Activated naive CD4-positive, alpha-beta T cell treated with anti-CD3 and anti-CD28 coated beads, Interleukin-2, amount 50 U/mL, for 72 hours (primary cell): ENCODE measurements at regions not wholly inside any gene's neighbourhood (a gene's known extent, or its start where the extent isn't known, plus 50 kb on each side); places are given as distances from the start of the nearest gene placed in this dataset.
A peak's percentile ranks its signal among the peaks of the same experiment; 100 is the strongest.
"Not testable (repeated sequence)": the region's sequence is repeated elsewhere in the genome, so short reads cannot be mapped to it uniquely, and the experiment has no call there.

ENCODE experiments used
- ATAC-seq, 2 donors: fragments of 150-1000 bp; cut with Tn5 transposase; 2 replicates each; pipeline ENCODE4 v1.10.0; 2021; ENCODE audit warnings: mild to moderate bottlenecking in 2 of 2, moderate library complexity in 2 of 2
- DNase-seq, 2 donors: peaks; one replicate each; pipeline ENCODE4 v3.0.0; 2021 to 2022; ENCODE audit warnings: low spot score in 2 of 2
- H3K27ac Mint-ChIP-seq, 2 donors: one replicate each; pipeline ENCODE4 v1.8.0; 2022; ENCODE audit warnings: mild to moderate bottlenecking in 2 of 2, mixed read lengths in 2 of 2
- H3K36me3 Mint-ChIP-seq, 2 donors: one replicate each; pipeline ENCODE4 v1.8.0; 2022; ENCODE audit warnings: mixed read lengths in 2 of 2
- H3K9me3 Mint-ChIP-seq, 2 donors: one replicate each; pipeline ENCODE4 v1.8.0; 2022; ENCODE audit warnings: mixed read lengths in 2 of 2

DNA sequence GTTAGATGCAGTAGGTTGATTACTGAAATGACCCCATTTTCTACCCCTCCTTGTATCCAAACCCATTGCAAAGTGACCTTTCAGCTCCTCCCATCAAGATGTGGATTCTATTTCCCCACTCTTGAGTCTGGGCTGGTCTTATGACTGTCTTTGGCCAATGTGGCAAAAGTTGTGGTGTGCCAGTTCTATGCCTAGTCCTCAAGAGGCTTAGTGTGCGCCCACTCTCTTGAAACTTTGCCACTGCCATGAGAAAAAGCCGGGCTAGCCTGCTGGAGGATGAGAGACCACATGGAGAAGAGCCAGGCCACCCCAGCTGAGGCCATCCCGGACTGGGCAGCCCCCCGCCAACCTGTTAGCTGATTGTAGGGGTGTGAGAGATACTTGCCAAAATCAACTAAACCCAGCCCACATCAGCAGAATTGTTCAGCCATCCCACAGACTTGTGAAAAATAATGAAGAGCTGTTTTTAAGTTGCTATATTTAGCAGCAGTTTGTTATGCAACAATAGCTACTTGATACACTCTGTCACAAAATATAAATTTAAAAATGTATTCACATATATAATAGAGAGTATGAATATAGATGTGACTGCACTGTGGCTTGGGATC, 131.0 kb upstream of the PALS2 start:
- DNase-seq: no peak
- ATAC-seq: no peak

DNA sequence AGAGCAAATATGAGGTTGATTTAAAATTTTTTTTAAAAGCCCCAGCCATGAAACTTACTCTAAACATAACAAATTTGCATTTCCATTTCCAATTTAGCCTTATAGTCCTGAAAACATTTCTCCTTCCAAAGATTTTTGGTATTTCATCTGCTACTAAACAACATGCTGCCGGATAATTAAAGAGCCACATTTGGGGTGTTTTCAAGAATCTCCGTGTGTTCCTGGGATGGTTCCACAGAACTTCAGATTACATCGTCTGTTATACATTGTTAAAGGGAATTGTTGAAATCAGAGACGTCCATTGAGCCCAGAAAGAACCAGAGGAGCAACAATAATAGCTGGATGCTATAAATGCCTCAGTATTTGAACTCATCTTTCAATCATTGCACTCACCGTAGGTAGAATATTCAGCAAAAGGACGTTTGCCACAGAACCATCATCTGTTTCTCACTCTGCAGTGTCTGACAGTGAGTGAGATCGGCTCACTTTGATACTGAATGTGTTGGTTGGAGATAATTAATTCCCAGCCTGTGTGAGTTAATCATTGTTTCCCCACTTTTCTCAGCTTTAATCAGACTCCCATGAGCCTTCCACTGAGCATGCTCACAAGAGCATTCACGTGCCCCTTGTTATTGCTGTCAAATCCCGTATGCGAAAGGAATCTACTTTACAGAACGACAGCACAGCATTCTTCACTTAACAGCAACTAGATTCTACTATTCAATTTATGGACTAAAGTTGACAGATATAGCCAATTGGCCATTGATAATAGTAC, 128.4 kb upstream of the PALS2 start:
- Mint-ChIP-seq H3K36me3 (peaks cover 0 to 5% of the 10 kb centered on the region in 2 donors), H3K9me3 (peaks cover 0 to 4% of the 10 kb centered on the region in 2 donors), H3K27ac (no peak overlapping the region)
- DNase-seq: no peak
- ATAC-seq: no peak

More for the DNA sequence above, 131.0 kb upstream of the PALS2 start:
- Mint-ChIP-seq H3K9me3 (peaks cover 0 to 8% of the 10 kb centered on the region in 2 donors), H3K36me3 (peaks cover 0 to 5% of the 10 kb centered on the region in 2 donors), H3K27ac (no peak overlapping the region)

DNA sequence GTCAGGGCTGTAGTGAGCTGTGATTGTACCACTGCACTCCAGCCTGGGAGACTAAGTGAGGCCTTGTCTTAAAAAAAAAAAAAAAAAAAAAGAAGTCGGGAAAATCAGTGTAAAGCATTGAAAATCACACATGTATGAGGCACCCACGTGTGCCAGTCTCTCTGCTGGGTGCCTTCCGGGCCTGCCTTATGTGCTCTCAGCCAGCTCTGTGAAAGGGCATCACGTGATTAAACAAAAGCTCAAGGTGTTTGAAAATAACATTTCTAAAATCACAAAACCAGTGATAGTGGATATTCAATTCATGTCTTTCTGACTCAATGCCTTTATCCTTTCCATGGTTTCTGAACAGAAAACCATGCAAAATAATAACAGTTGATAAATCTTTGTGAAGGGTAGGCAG, 125.2 kb upstream of the PALS2 start:
- Mint-ChIP-seq H3K9me3 (peaks cover 0 to 4% of the 10 kb centered on the region in 2 donors), H3K27ac (no peak overlapping the region), H3K36me3 (peaks cover 0 to 5% of the 10 kb centered on the region in 2 donors)
- DNase-seq (no peak), ATAC-seq (no peak)

DNA sequence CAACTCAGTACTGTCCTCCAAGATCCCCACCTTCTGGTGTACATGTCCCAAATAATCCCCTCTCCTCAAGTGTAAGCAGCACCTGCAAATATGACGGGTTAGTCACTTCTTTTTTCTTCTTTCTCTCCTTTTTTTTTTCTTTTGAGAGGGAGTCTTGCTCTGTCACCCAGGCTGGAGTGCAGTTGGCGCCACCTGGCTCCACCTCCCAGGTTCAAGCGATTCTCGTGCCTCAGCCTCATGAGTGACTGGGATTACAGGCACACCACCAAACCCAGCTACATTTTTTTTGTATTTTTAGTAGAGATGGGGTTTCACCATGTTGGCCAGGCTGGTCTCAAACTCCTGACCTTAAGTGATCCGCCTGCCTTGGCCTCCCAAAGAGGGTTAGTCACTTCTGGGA, 123.8 kb upstream of the PALS2 start:
- not testable (repeated sequence) for H3K27ac Mint-ChIP-seq, DNase-seq, H3K9me3 Mint-ChIP-seq, ATAC-seq, H3K36me3 Mint-ChIP-seq

DNA sequence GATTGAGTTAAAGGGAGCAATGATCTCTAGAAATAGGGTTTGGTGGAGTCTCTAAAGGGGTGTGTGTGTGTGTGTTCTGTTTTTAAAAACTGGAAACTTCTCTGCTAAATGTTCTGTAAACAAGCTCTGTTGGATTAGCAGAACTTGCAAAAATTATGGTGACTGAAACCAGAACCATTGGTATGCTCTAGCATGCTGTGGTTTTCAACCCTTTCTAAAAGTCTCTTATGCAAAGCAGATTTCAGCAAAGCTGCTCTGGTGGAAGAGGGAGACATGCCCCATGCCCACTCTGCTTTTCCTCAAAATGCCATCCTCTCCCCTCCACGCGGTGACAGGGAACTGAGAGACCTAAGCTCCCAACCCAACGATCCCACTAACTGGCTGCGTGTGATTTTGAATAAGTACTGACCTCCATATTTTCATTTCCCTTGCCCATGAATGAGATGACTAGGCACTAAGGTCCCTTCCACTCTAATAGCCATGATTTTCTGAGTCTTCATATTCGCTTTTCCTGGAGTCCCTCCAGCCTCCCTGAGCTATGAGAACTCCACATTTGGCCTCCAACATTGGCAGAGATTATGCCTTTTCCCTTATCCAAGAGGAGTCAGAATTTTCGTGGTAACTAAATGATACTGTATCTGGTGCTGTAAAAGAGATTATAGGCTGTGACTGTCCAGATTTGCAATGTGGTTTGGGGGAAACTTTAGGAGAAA, 117.3 kb upstream of the PALS2 start:
- Mint-ChIP-seq H3K36me3 (no peaks in the 10 kb centered on the region), H3K27ac (no peak overlapping the region), H3K9me3 (no peaks in the 10 kb centered on the region)
- DNase-seq (no peak), ATAC-seq (no peak)

DNA sequence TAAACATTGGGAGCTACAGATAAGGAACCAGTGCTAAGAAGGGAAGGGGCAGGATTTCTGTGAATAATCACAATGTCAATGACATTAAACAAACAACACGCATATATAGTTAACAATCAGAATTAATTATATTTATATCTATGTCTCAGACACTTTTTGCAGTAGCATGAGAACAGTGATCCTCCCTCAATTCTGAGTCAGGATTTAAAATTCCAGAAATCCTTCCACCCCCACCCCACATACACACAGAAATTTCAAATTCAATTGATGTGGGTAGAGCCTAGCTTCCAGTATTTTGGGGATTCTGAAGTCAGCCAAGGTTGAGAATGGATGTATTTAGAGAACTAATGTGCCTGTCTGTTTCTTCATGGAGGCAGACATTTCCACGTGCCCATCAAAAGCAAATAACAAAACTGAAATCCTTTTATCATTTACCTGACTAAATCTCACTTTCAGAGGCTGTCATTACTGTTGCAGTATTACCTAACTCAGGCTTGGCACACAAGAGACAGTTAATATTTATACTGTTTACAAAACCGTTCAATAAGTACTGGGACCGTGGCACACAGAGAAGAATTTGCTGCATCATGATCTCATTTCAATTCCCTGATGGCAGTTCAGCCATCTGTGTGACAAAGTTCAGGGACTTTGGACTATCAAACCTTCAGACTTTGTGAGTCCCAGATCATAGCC, 116.6 kb upstream of the PALS2 start:
- no peak for ATAC-seq
- Mint-ChIP-seq H3K36me3 (no peaks in the 10 kb centered on the region), H3K27ac (no peak overlapping the region), H3K9me3 (no peaks in the 10 kb centered on the region)
- no peak for DNase-seq

DNA sequence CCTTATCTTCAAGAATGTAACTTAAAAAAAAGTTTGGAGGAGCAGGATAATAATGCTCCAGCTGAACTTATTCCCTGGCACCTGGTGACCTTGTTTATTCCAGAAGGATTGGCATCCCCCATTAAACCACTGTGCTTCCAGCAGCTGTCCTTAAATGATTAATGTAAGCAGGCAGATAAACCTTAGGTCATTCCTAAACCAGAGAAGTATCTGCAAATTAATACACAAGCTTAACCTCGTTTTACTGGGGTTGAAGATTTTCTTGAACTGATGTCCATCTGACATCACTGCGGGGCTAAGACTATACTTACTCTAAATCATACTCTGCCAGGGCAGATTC, 116.1 kb upstream of the PALS2 start:
- ATAC-seq: no peak
- Mint-ChIP-seq H3K9me3 (no peaks in the 10 kb centered on the region), H3K36me3 (no peaks in the 10 kb centered on the region), H3K27ac (no peak overlapping the region)
- DNase-seq: no peak

DNA sequence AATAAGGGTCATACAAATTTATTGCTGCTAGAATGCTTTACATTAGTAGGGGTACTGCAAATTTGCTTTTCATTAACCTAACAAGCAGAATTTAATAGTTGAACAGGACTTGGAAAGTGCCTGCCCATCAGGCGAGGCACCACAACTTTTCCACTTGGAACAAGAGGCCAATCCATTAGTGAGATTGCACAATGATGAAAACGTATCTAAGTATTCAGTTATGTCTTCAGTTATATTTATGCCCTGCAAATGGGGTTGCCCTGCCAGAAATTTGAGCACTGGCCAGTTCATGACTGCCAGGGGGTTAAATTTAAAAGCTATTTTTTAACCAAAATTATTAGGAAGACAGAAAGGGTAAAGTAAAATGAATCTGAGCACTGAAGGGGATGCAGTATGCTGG, 111.1 kb upstream of the PALS2 start:
- Mint-ChIP-seq H3K9me3 (no peaks in the 10 kb centered on the region), H3K27ac (no peak overlapping the region), H3K36me3 (no peaks in the 10 kb centered on the region)
- ATAC-seq (no peak), DNase-seq (no peak)

DNA sequence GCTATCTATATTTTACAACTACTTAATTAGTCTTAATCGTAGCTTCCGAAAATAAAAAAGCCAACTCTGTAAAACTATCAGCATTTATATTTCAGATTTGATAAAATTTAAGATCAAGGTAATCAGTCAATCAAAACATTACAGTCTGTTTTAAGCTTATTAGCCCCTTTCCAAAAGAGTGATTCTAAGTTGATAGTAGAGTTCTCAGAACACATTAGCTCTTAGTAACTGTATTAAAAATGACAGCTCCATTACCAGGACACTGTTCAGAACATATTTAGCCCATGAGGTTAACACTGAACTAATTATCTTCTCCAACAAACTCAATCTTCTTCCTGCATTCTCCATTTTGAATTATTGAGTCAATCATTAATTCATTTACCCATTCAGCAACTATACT, 110.3 kb upstream of the PALS2 start:
- DNase-seq: no peak
- Mint-ChIP-seq H3K9me3 (no peaks in the 10 kb centered on the region), H3K36me3 (no peaks in the 10 kb centered on the region), H3K27ac (no peak overlapping the region)
- no peak for ATAC-seq

DNA sequence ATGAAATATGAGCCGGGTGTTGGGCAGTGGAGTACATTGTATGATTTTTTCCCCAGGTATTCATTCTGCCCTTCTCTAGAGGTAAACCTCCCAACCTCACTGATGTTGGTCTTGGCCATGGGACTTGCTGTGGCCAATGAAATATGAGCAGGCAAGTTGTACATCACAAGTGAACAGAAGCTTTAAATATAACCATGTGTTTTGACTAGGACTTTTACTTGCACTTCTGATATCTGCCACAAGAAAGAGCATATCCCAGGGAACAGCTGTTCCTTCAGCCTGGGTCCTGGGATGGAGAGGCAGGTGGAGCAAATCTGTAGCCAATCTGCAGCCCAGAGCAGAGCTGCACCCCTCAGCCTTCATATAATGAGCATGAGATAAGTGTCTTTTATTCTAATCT, 109.8 kb upstream of the PALS2 start:
- ATAC-seq: no peak
- no peaks in the 10 kb centered on the region for H3K36me3 Mint-ChIP-seq

DNA sequence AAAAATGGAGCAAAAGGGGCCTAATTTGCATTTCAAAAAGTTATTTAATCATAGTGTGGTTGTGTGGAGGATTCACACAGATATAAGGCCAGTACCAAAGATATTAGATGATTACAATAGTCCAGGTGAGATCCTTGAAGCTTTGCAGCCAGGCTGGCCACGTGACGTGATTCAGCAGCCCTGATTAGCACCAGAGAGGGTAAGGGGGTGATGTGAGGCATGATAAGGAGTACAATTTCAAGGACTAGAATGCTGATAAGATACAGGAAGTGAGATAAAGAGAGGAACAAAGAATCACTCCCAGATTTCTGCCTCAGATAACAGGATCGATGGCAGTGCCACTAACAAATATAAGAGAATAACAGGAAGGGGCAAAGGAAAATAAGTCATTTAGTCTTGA, 108.4 kb upstream of the PALS2 start:
- Mint-ChIP-seq H3K36me3 (no peaks in the 10 kb centered on the region), H3K9me3 (no peaks in the 10 kb centered on the region), H3K27ac (no peak overlapping the region)
- no peak for ATAC-seq
- no peak for DNase-seq

More for the DNA sequence above, 109.8 kb upstream of the PALS2 start:
- no peaks in the 10 kb centered on the region for H3K9me3 Mint-ChIP-seq
- H3K27ac Mint-ChIP-seq: no peak overlapping the region
- no peak for DNase-seq

DNA sequence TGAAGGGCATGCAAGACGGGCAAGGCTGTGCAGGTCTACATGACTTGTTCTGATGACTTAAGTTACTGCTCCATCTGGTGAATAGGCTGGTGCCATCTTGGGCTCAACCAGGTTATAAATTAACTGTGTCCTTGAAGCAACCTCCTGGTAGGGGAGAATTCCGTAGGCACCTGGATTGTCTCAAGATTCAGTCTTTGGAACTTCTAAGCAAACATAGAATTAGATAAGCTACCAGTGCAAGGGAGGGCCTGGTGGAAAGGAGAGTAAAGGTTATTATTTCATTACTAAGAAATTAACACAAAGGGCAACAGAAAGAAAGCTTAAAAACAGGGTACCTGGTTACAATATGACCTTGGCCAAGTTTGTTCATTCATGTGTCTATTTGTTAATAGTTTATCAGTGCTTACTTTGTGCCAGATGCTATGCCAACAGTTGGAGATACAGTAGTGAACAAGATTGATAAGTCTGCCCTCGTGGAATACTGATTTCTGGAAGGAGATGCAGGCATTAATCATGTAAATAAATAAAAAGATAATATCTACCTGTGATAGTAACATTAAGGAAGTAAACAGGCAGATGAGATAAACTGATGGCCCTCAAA, 107.0 kb upstream of the PALS2 start:
- Mint-ChIP-seq H3K9me3 (no peaks in the 10 kb centered on the region), H3K36me3 (no peaks in the 10 kb centered on the region), H3K27ac (no peak overlapping the region)
- ATAC-seq (no peak), DNase-seq (no peak)

DNA sequence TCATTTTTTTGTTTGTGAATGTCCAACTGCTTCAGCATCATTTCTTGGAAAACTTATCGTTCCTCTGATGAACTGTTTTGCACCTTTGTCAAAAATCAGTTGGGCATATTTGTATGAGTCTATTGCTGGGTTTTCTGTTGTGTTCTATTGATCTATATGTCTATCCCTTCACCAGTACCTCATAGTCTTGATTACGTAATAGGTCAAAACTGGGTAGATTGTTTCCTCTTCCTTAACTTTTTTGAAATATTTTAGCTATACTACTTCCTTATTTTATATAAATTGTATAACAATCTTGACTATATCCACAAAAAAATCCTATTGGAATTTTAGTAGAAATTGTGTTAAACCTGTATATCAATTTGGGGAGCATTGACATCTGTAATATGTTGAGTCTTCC, 104.1 kb upstream of the PALS2 start:
- H3K27ac Mint-ChIP-seq: no peak overlapping the region
- H3K36me3 Mint-ChIP-seq: no peaks in the 10 kb centered on the region
- DNase-seq (no peak), ATAC-seq (no peak)
- no peaks in the 10 kb centered on the region for H3K9me3 Mint-ChIP-seq

DNA sequence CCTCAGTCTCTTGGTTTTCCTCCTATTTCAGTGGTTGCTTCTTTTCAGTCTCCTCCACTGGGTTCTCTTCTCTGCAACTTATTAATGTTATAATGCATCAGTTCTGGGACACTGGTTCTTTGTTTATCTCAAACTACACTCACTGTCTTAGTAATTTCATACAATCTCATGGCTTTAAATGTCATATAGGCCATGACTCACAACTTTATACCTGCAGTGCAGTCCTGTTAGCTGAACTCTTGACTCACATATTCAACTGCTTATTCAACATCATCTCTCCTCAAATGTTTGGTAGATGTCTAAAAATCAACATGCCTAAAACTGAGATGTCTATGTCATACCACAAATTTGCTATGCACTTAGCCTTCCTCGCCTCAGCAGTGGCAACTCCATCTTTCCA, 101.2 kb upstream of the PALS2 start:
- peak; percentile 54 to 97 for ATAC-seq
- no peak overlapping the region for H3K27ac Mint-ChIP-seq
- no peaks in the 10 kb centered on the region for H3K36me3 Mint-ChIP-seq

DNA sequence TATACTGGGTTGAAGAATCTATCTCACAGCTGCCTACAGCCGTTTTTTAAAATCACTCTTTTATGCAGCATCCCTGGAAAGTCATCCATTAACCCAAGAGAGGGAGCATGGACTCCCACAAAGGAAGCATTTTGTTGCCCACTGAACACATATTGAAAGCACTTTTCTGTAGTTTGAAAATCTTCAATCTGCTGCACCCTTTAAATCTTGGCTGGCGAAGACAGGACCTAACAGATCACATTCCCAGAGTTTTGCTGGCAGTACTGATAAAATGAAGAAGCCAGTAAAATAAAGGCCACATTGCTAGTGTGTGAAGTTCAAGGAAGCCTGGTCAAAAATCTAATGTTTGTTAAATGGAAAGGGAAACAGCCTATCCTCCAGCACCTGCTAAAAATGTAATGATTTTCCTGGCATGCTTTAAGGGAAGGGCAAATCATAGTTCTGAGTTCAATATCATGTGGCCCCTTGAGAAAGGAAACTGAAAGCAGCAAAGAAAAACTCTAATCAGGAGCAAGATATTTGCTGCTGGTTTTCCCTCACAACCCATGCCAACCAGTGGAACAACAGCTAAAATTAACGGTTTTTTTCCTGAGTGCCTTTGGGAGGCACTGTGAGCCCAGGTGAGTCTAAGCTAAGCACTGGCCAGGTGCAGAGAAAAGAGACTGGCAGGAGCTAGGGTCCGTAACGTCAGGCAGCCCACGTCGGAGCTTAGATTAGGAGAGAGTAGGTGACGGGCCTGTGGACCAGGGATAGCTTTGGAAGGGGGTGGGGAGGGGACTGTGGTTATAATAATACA, 97.9 kb upstream of the PALS2 start:
- Mint-ChIP-seq H3K9me3 (no peaks in the 10 kb centered on the region), H3K27ac (no peak overlapping the region), H3K36me3 (no peaks in the 10 kb centered on the region)
- DNase-seq (no peak), ATAC-seq (no peak)

More for the DNA sequence above, 101.2 kb upstream of the PALS2 start:
- no peaks in the 10 kb centered on the region for H3K9me3 Mint-ChIP-seq
- DNase-seq: no peak

DNA sequence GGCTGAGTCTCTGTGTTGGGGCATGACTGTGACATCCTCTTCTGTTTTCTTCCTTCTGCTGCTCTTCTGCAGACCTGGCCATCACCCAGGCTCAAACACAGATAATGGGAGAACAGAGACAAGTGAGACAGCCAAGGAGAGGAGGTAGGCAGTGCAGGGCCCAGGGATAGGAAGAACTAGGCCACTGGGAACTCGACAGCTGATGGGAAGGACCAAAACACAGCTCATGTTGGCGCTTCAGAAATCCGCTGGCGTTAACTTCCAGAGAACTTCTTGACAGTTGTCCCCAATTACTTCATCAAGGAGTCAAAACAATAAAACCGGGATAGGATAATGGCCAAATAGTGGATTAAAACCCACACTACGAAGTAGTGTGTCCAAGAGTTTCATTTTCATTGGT, 97.0 kb upstream of the PALS2 start:
- no peak for DNase-seq
- Mint-ChIP-seq H3K27ac (no peak overlapping the region), H3K36me3 (no peaks in the 10 kb centered on the region), H3K9me3 (no peaks in the 10 kb centered on the region)
- no peak for ATAC-seq
